ENCODE measurements at regions not wholly inside any gene's neighbourhood (a gene's known extent, or its start where the extent isn't known, plus 50 kb on each side); places are given as distances from the start of the nearest gene placed in this dataset.

DNA sequence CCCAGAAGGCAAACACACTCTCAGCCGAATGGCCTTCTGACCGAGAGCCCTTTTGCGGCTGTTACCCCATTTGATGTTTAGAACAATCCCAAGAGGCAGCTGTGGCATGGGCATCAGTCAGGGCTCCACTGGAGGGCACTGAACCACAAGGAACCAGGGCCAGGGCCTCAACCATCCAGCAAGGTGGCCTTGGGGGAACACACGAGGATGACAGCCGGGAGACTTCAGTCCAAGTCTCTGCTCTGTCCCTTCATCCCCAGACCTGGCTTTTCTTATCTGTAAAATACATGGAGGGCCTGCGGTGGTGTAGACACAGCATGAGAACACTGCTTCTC is 63.6 kb upstream of the INSIG1 start (continued):
- TF ChIP-seq EZH2phosphoT487 (IDR thresholded peaks at IDR 0.05; ENCODE audit: unreplicated experiment) (no peak), NANOG (IDR thresholded peaks at IDR 0.05; ENCODE audit: borderline replicate concordance) (no peak), CREB1 (CRISPR knock-in tag; IDR thresholded peaks at IDR 0.05; ENCODE audit: low read depth) (no peak), EZH2 (IDR thresholded peaks at IDR 0.05; ENCODE audit: low read depth, unreplicated experiment) (no peak), ZNF331 (CRISPR knock-in tag; IDR thresholded peaks at IDR 0.05; ENCODE audit: low read depth) (no peak), STAT1 (IDR thresholded peaks at IDR 0.05; ENCODE audit: unreplicated experiment) (no peak), POLR2AphosphoS5 (IDR thresholded peaks at IDR 0.05; ENCODE audit: low read depth) (no peak)
- TF ChIP-seq, protein P1, sequence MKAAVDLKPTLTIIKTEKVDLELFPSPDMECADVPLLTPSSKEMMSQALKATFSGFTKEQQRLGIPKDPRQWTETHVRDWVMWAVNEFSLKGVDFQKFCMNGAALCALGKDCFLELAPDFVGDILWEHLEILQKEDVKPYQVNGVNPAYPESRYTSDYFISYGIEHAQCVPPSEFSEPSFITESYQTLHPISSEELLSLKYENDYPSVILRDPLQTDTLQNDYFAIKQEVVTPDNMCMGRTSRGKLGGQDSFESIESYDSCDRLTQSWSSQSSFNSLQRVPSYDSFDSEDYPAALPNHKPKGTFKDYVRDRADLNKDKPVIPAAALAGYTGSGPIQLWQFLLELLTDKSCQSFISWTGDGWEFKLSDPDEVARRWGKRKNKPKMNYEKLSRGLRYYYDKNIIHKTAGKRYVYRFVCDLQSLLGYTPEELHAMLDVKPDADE (IDR thresholded peaks at IDR 0.05), result no peak
- TF ChIP-seq, protein P2, sequence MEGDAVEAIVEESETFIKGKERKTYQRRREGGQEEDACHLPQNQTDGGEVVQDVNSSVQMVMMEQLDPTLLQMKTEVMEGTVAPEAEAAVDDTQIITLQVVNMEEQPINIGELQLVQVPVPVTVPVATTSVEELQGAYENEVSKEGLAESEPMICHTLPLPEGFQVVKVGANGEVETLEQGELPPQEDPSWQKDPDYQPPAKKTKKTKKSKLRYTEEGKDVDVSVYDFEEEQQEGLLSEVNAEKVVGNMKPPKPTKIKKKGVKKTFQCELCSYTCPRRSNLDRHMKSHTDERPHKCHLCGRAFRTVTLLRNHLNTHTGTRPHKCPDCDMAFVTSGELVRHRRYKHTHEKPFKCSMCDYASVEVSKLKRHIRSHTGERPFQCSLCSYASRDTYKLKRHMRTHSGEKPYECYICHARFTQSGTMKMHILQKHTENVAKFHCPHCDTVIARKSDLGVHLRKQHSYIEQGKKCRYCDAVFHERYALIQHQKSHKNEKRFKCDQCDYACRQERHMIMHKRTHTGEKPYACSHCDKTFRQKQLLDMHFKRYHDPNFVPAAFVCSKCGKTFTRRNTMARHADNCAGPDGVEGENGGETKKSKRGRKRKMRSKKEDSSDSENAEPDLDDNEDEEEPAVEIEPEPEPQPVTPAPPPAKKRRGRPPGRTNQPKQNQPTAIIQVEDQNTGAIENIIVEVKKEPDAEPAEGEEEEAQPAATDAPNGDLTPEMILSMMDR (conservative IDR thresholded peaks at IDR 0.05; ENCODE audit: low read depth in 2 of 2), result no peak; a peak in 1 of 4 replicates
- TF ChIP-seq, protein P3, sequence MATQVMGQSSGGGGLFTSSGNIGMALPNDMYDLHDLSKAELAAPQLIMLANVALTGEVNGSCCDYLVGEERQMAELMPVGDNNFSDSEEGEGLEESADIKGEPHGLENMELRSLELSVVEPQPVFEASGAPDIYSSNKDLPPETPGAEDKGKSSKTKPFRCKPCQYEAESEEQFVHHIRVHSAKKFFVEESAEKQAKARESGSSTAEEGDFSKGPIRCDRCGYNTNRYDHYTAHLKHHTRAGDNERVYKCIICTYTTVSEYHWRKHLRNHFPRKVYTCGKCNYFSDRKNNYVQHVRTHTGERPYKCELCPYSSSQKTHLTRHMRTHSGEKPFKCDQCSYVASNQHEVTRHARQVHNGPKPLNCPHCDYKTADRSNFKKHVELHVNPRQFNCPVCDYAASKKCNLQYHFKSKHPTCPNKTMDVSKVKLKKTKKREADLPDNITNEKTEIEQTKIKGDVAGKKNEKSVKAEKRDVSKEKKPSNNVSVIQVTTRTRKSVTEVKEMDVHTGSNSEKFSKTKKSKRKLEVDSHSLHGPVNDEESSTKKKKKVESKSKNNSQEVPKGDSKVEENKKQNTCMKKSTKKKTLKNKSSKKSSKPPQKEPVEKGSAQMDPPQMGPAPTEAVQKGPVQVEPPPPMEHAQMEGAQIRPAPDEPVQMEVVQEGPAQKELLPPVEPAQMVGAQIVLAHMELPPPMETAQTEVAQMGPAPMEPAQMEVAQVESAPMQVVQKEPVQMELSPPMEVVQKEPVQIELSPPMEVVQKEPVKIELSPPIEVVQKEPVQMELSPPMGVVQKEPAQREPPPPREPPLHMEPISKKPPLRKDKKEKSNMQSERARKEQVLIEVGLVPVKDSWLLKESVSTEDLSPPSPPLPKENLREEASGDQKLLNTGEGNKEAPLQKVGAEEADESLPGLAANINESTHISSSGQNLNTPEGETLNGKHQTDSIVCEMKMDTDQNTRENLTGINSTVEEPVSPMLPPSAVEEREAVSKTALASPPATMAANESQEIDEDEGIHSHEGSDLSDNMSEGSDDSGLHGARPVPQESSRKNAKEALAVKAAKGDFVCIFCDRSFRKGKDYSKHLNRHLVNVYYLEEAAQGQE (IDR thresholded peaks at IDR 0.05; ENCODE audit: unreplicated experiment), result no peak

DNA sequence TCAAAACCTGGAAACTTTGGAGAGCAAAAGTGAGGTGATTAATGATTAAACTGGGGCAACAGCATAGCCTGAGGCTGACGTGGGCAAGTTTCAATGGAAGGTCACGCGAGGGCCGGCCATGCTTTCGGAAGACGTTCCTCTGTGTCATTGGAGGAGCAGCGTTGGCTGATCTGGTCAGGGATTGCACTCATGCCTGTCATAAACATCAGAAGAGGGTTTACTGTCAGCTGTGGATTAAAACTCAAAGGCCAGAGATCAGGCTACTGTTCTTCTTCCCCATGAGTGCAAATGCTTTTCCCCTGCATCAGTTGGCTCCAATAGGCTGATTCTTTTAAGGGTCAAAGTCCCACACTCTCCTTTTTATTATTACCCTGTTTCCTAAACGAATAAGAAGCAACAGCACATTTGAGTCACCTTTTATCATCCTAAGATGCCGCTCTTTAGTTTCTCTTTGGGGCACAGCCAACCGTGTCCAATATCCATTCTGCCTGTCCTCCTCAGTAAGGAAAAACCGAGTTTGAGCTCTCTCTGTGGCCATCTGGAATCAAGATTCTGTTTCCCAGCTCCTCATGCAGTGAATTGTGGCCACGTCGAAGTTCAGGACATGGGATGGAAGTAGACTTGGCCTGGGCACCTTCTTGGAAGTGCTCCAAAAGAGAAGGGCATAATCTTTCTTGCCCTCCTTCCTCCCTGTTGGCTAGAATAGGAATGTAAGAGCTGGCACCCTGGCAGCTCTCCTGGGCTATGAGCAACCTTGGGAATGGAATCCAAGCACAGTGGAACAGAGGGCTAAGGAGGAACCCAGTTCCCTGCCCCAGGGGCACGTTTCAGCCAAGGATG is 62.5 kb upstream of the INSIG1 start:
- Mint-ChIP-seq H3K9me3 (peaks cover 16% of the 10 kb centered on the region), H3K4me1 (peaks cover 7% of the 10 kb centered on the region), H3K4me3 (no peak overlapping the region), H3K27me3 (ENCODE audit: insufficient read depth, low read depth, poor library complexity) (peaks cover 9% of the 10 kb centered on the region), H3K36me3 (ENCODE audit: low read depth) (peaks cover 2% of the 10 kb centered on the region; the same call in 2 of the 3 replicates), H3K27ac (no peak overlapping the region)
- H3K4me2 ChIP-seq, result no peak overlapping the region
- no peaks in the 10 kb centered on the region for H3F3A ChIP-seq (replicated peaks; ENCODE audit: low read depth)
- H3K27me3 ChIP-seq (ENCODE audit: insufficient read depth), result no peaks in the 10 kb centered on the region
- no peak overlapping the region for H2AFZ ChIP-seq
- no peaks in the 10 kb centered on the region for H3K79me2 ChIP-seq (replicated peaks; ENCODE audit: insufficient read depth)
- no peaks in the 10 kb centered on the region for H3K9me2 ChIP-seq (ENCODE audit: insufficient read depth)
- H3K4me3 ChIP-seq, result no peak overlapping the region
- no peaks in the 10 kb centered on the region for H4K20me1 ChIP-seq (replicated peaks; ENCODE audit: insufficient read depth)
- ATAC-seq, result no peak
- H3K36me3 ChIP-seq (ENCODE audit: insufficient read depth), result no peaks in the 10 kb centered on the region
- no peaks in the 10 kb centered on the region for H3K4me1 ChIP-seq (ENCODE audit: insufficient read depth)
- no peak overlapping the region for H3K27ac ChIP-seq (ENCODE audit: low read depth)
- DNase-seq (ENCODE audit: low spot score), result no peak
- TF ChIP-seq JUNB (IDR thresholded peaks at IDR 0.05; ENCODE audit: unreplicated experiment) (no peak), EZH2 (IDR thresholded peaks at IDR 0.05; ENCODE audit: low read depth, unreplicated experiment) (no peak), NANOG (IDR thresholded peaks at IDR 0.05; ENCODE audit: borderline replicate concordance) (no peak), EZH2phosphoT487 (IDR thresholded peaks at IDR 0.05; ENCODE audit: unreplicated experiment) (no peak)
- TF ChIP-seq, protein P4, sequence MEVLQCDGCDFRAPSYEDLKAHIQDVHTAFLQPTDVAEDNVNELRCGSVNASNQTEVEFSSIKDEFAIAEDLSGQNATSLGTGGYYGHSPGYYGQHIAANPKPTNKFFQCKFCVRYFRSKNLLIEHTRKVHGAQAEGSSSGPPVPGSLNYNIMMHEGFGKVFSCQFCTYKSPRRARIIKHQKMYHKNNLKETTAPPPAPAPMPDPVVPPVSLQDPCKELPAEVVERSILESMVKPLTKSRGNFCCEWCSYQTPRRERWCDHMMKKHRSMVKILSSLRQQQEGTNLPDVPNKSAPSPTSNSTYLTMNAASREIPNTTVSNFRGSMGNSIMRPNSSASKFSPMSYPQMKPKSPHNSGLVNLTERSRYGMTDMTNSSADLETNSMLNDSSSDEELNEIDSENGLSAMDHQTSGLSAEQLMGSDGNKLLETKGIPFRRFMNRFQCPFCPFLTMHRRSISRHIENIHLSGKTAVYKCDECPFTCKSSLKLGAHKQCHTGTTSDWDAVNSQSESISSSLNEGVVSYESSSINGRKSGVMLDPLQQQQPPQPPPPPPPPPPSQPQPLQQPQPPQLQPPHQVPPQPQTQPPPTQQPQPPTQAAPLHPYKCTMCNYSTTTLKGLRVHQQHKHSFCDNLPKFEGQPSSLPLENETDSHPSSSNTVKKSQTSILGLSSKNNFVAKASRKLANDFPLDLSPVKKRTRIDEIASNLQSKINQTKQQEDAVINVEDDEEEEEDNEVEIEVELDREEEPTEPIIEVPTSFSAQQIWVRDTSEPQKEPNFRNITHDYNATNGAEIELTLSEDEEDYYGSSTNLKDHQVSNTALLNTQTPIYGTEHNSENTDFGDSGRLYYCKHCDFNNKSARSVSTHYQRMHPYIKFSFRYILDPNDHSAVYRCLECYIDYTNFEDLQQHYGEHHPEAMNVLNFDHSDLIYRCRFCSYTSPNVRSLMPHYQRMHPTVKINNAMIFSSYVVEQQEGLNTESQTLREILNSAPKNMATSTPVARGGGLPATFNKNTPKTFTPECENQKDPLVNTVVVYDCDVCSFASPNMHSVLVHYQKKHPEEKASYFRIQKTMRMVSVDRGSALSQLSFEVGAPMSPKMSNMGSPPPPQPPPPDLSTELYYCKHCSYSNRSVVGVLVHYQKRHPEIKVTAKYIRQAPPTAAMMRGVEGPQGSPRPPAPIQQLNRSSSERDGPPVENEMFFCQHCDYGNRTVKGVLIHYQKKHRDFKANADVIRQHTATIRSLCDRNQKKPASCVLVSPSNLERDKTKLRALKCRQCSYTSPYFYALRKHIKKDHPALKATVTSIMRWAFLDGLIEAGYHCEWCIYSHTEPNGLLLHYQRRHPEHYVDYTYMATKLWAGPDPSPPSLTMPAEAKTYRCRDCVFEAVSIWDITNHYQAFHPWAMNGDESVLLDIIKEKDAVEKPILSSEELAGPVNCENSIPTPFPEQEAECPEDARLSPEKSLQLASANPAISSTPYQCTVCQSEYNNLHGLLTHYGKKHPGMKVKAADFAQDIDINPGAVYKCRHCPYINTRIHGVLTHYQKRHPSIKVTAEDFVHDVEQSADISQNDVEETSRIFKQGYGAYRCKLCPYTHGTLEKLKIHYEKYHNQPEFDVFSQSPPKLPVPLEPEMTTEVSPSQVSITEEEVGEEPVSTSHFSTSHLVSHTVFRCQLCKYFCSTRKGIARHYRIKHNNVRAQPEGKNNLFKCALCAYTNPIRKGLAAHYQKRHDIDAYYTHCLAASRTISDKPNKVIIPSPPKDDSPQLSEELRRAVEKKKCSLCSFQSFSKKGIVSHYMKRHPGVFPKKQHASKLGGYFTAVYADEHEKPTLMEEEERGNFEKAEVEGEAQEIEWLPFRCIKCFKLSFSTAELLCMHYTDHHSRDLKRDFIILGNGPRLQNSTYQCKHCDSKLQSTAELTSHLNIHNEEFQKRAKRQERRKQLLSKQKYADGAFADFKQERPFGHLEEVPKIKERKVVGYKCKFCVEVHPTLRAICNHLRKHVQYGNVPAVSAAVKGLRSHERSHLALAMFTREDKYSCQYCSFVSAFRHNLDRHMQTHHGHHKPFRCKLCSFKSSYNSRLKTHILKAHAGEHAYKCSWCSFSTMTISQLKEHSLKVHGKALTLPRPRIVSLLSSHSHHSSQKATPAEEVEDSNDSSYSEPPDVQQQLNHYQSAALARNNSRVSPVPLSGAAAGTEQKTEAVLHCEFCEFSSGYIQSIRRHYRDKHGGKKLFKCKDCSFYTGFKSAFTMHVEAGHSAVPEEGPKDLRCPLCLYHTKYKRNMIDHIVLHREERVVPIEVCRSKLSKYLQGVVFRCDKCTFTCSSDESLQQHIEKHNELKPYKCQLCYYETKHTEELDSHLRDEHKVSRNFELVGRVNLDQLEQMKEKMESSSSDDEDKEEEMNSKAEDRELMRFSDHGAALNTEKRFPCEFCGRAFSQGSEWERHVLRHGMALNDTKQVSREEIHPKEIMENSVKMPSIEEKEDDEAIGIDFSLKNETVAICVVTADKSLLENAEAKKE (CRISPR knock-in tag; IDR thresholded peaks at IDR 0.05), result no peak

Data from GM23338 (cell line).